Esophagus muscularis mucosa (tissue), 4 donors: ENCODE measurements at regions not wholly inside any gene's neighbourhood (a gene's known extent, or its start where the extent isn't known, plus 50 kb on each side); places are given as distances from the start of the nearest gene placed in this dataset.

ENCODE experiments used
- DNase-seq: peaks from one replicate; pipeline ENCODE4 v3.0.0-alpha.2; 2017; ENCODE audit errors: extremely low spot score
- H3K27ac ChIP-seq, 4 donors: fragments of 200-600 bp; sonication (generic); replicated peaks in 1 of 4; 1 replicate in 3 of 4; 2 replicates in 1 of 4; pipeline ENCODE4 v1.5.1; 2016 to 2019; ENCODE audit warnings: mild to moderate bottlenecking in 1 of 4
- H3K27me3 ChIP-seq, 4 donors: fragments of 200-600 bp; sonication (generic); one replicate each; pipeline versions ENCODE4 v1.5.1 to v1.6.0; 2016 to 2019
- H3K36me3 ChIP-seq, 4 donors: fragments of 200-600 bp; sonication (generic); one replicate each; pipeline ENCODE4 v1.5.1; 2016 to 2019
- H3K4me1 ChIP-seq, 4 donors: fragments of 200-600 bp; sonication (generic); one replicate each; pipeline ENCODE4 v1.5.1; 2016 to 2019
- H3K4me3 ChIP-seq, 4 donors: fragments of 200-600 bp; sonication (generic); 1 replicate in 2 of 4; 2 replicates in 2 of 4; pipeline ENCODE4 v1.5.1; 2016 to 2019; ENCODE audit warnings: mild to moderate bottlenecking in 4 of 4, moderate library complexity in 1 of 4
- H3K9me3 ChIP-seq, 4 donors: fragments of 200-600 bp; sonication (generic); 1 replicate in 3 of 4; 2 replicates in 1 of 4; pipeline ENCODE4 v1.5.1; 2016 to 2019
- CTCF ChIP-seq, 3 experiments: fragments of 200-600 bp in 2 of 3; fragments of 450-650 bp in 1 of 3; sonication (generic) in 2 of 3; IDR thresholded peaks; one replicate each; pipeline ENCODE4 v1.5.1; 2017 to 2019; ENCODE audit warnings: antibody characterized with exemption in 3 of 3, mild to moderate bottlenecking in 2 of 3, moderate library complexity in 1 of 3
- EP300 ChIP-seq: sonication (generic); formaldehyde crosslinking; IDR thresholded peaks from one replicate; pipeline ENCODE4 v1.6.1; 2017; ENCODE audit warnings: antibody characterized with exemption
- POLR2A ChIP-seq: fragments of 450-650 bp; IDR thresholded peaks from one replicate; pipeline ENCODE4 v1.6.1; 2017; ENCODE audit warnings: antibody characterized with exemption, moderate library complexity, mild to moderate bottlenecking, low read depth
- POLR2AphosphoS5 ChIP-seq, 2 donors: sonication (generic); formaldehyde crosslinking; IDR thresholded peaks; one replicate each; pipeline ENCODE4 v1.6.1; 2017; ENCODE audit warnings: antibody characterized with exemption in 2 of 2
- WGBS: methylation state at CpG from one replicate; pipeline ENCODE4 v1.1.5; 2018; 5-methylcytosine and 5-hydroxymethylcytosine counted together
- intact Hi-C: fragments of 100-400 bp; cut with DNase I; formaldehyde crosslinking; loops from one replicate; pipeline ENCODE4 v1.15.1; 2023

- TF ChIP-seq POLR2AphosphoS5 (IDR thresholded peaks at IDR 0.05) (no peak), POLR2A (no peak), EP300 (no peak), CTCF (IDR thresholded peaks at IDR 0.05) (no peak)
- Histone ChIP-seq H3K27me3 (no peaks in the 10 kb centered on the region), H3K4me3 (no peak overlapping the region), H3K36me3 (no peaks in the 10 kb centered on the region), H3K27ac (no peak overlapping the region), H3K9me3 (no peaks in the 10 kb centered on the region), H3K4me1 (no peaks in the 10 kb centered on the region)
- 93% methylated on average over 2 of the region's 2 CpGs for WGBS
- no peak for DNase-seq
- intact Hi-C loops = no loop called here
These were observed 1430.1 kb upstream of the SPRY2 start for GRCh38 chr13:81770868-81771505.

GRCh38 chr13:81762449-81762848 lies 1421.5 kb upstream of the SPRY2 start:
- no peaks in the 10 kb centered on the region for H3K9me3 ChIP-seq
- no peak overlapping the region for H3K27ac ChIP-seq
- H3K4me1 ChIP-seq = no peaks in the 10 kb centered on the region
- no peaks in the 10 kb centered on the region for H3K27me3 ChIP-seq
- no peaks in the 10 kb centered on the region for H3K36me3 ChIP-seq
- intact Hi-C loops = no loop called here
- TF ChIP-seq POLR2AphosphoS5 (IDR thresholded peaks at IDR 0.05) (no peak), POLR2A (no peak), CTCF (IDR thresholded peaks at IDR 0.05) (no peak), EP300 (no peak)
- no peak for DNase-seq
- WGBS = 76% methylated on average over 1 of the region's 1 CpG
- no peak overlapping the region for H3K4me3 ChIP-seq

- H3K9me3 ChIP-seq = no peaks in the 10 kb centered on the region
- DNase-seq = no peak
- H3K27ac ChIP-seq = no peak overlapping the region
- no peak for TF ChIP-seq EP300
- no peak for TF ChIP-seq POLR2AphosphoS5 (IDR thresholded peaks at IDR 0.05)
- TF ChIP-seq POLR2A = no peak
- no peak for TF ChIP-seq CTCF (IDR thresholded peaks at IDR 0.05)
- H3K4me1 ChIP-seq = no peaks in the 10 kb centered on the region
- H3K4me3 ChIP-seq = no peak overlapping the region
- intact Hi-C loops = no loop called here
- no peaks in the 10 kb centered on the region for H3K36me3 ChIP-seq
- H3K27me3 ChIP-seq = no peaks in the 10 kb centered on the region
- whole genome bisulfite sequencing = 80% methylated on average over 2 of the region's 2 CpGs
These were observed 1419.4 kb upstream of the SPRY2 start for GRCh38 chr13:81760316-81760715.

- DNase-seq = no peak
- no peaks in the 10 kb centered on the region for H3K36me3 ChIP-seq
- TF ChIP-seq EP300 (no peak), CTCF (IDR thresholded peaks at IDR 0.05) (no peak), POLR2A (no peak), POLR2AphosphoS5 (IDR thresholded peaks at IDR 0.05) (no peak)
- H3K4me1 ChIP-seq = no peaks in the 10 kb centered on the region
- no peak overlapping the region for H3K27ac ChIP-seq
- no peaks in the 10 kb centered on the region for H3K27me3 ChIP-seq
- H3K4me3 ChIP-seq = no peak overlapping the region
- intact Hi-C loops = no loop called here
- H3K9me3 ChIP-seq = no peaks in the 10 kb centered on the region
These were observed 1416.5 kb upstream of the SPRY2 start for GRCh38 chr13:81757348-81757970.

- no peaks in the 10 kb centered on the region for H3K9me3 ChIP-seq
- TF ChIP-seq POLR2A (no peak), POLR2AphosphoS5 (IDR thresholded peaks at IDR 0.05) (no peak), EP300 (no peak), CTCF (IDR thresholded peaks at IDR 0.05) (no peak)
- no peak overlapping the region for H3K27ac ChIP-seq
- no peaks in the 10 kb centered on the region for H3K27me3 ChIP-seq
- 77% methylated on average over 4 of the region's 4 CpGs for WGBS
- intact Hi-C loops = no loop called here
- no peaks in the 10 kb centered on the region for H3K36me3 ChIP-seq
- no peak for DNase-seq
- no peaks in the 10 kb centered on the region for H3K4me1 ChIP-seq
- no peak overlapping the region for H3K4me3 ChIP-seq
These were observed 1404.5 kb upstream of the SPRY2 start for GRCh38 chr13:81745391-81745790.
